Mucosa of stomach (tissue), 1 donor: ENCODE measurements at regions not wholly inside any gene's neighbourhood (a gene's known extent, or its start where the extent isn't known, plus 50 kb on each side); places are given as distances from the start of the nearest gene placed in this dataset.

Experiments used
- H3K27me3 ChIP-seq: one replicate; pipeline ENCODE4 v1.7.0; 2013; ENCODE audit warnings: mild to moderate bottlenecking, low read length; ENCODE audit not compliant: control insufficient read depth, insufficient read depth
- H3K36me3 ChIP-seq: one replicate; pipeline ENCODE4 v1.7.0; 2013; ENCODE audit warnings: low read length; ENCODE audit not compliant: control insufficient read depth, insufficient read depth
- H3K4me1 ChIP-seq: one replicate; pipeline ENCODE4 v1.7.0; 2013; ENCODE audit warnings: mild to moderate bottlenecking, low read length; ENCODE audit not compliant: control insufficient read depth, insufficient read depth
- H3K4me3 ChIP-seq: one replicate; pipeline ENCODE4 v1.7.0; 2013; ENCODE audit warnings: low read length
- H3K9ac ChIP-seq: one replicate; pipeline ENCODE4 v1.7.0; 2013; ENCODE audit warnings: mild to moderate bottlenecking, low read length, moderate library complexity
- H3K9me3 ChIP-seq: one replicate; pipeline ENCODE4 v1.7.0; 2013; ENCODE audit warnings: mild to moderate bottlenecking, low read length, moderate library complexity; ENCODE audit not compliant: control insufficient read depth
- donor health status: Pancreatic carcinoma.

- H3K9ac ChIP-seq: no peak overlapping the region
- no peaks in the 10 kb centered on the region for H3K4me1 ChIP-seq
- H3K27me3 ChIP-seq: no peaks in the 10 kb centered on the region
- H3K4me3 ChIP-seq: no peak overlapping the region
- H3K9me3 ChIP-seq: no peaks in the 10 kb centered on the region
- no peaks in the 10 kb centered on the region for H3K36me3 ChIP-seq
Measured at GRCh38 chr6:121849477-121849876, 414.0 kb downstream of the GJA1 start.

GRCh38 chr6:121851056-121851455, 415.6 kb downstream of the GJA1 start:
- no peaks in the 10 kb centered on the region for H3K27me3 ChIP-seq
- H3K9me3 ChIP-seq: no peaks in the 10 kb centered on the region
- H3K9ac ChIP-seq: no peak overlapping the region
- H3K4me1 ChIP-seq: no peaks in the 10 kb centered on the region
- no peaks in the 10 kb centered on the region for H3K36me3 ChIP-seq
- H3K4me3 ChIP-seq: no peak overlapping the region

- Histone ChIP-seq H3K36me3 (no peaks in the 10 kb centered on the region), H3K9ac (no peak overlapping the region), H3K27me3 (no peaks in the 10 kb centered on the region), H3K4me3 (no peak overlapping the region), H3K4me1 (no peaks in the 10 kb centered on the region), H3K9me3 (no peaks in the 10 kb centered on the region)
Measured at GRCh38 chr6:121853686-121854085, 418.2 kb downstream of the GJA1 start.

DNA sequence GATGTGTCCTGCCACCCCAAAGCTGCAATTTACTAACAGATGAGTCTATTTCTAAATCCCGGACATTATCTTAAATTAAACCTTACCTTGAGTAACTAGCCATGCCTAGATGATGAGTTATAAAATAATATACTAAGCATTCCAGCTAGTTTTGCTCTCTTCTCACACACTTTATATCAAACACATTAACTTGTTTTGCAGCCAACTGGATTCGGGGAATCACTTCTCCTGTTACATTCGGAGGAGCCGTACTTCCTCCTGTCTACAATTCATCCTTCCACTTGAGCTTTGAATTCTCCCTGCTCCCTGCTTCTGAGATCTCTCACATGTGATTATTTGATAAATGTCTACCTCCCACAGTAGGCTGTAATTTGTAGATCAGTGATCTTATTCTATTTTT, 420.1 kb downstream of the GJA1 start:
- Histone ChIP-seq H3K4me3 (no peak overlapping the region), H3K27me3 (no peaks in the 10 kb centered on the region), H3K9me3 (no peaks in the 10 kb centered on the region), H3K4me1 (no peaks in the 10 kb centered on the region), H3K36me3 (no peaks in the 10 kb centered on the region), H3K9ac (no peak overlapping the region)

DNA sequence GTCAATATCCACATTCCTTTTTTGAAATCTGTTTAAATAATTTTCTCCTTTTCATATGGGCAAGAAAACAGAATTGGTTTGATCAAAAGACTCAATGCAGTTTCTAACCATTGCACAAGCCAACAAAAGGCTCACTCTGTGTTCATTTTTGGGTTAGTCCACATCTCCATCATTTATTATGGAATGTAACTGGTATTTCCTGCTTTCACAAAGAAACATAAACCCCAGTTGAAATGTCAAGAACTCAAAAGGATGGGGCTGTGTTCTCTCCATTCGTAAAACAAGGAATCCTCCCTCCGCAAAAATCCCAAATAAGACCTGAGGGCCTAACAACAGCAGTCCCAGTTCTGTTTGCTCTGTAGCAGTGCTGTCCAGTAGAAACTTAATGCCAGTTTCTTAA, 420.9 kb downstream of the GJA1 start:
- Histone ChIP-seq H3K4me3 (no peak overlapping the region), H3K27me3 (no peaks in the 10 kb centered on the region), H3K4me1 (no peaks in the 10 kb centered on the region), H3K36me3 (no peaks in the 10 kb centered on the region), H3K9ac (no peak overlapping the region), H3K9me3 (no peaks in the 10 kb centered on the region)

- Histone ChIP-seq H3K27me3 (no peaks in the 10 kb centered on the region), H3K9me3 (no peaks in the 10 kb centered on the region), H3K36me3 (no peaks in the 10 kb centered on the region), H3K9ac (no peak overlapping the region), H3K4me3 (no peak overlapping the region), H3K4me1 (no peaks in the 10 kb centered on the region)
Measured at GRCh38 chr6:121857551-121857950, 422.1 kb downstream of the GJA1 start.

GRCh38 chr6:121858310-121858709, 422.9 kb downstream of the GJA1 start:
- no peak overlapping the region for H3K9ac ChIP-seq
- H3K36me3 ChIP-seq: no peaks in the 10 kb centered on the region
- H3K27me3 ChIP-seq: no peaks in the 10 kb centered on the region
- H3K4me3 ChIP-seq: no peak overlapping the region
- H3K9me3 ChIP-seq: no peaks in the 10 kb centered on the region
- no peaks in the 10 kb centered on the region for H3K4me1 ChIP-seq

- Histone ChIP-seq H3K9ac (no peak overlapping the region), H3K4me3 (no peak overlapping the region), H3K27me3 (no peaks in the 10 kb centered on the region), H3K4me1 (no peaks in the 10 kb centered on the region), H3K36me3 (no peaks in the 10 kb centered on the region), H3K9me3 (no peaks in the 10 kb centered on the region)
Measured at GRCh38 chr6:121858986-121859385, 423.5 kb downstream of the GJA1 start.

GRCh38 chr6:121865811-121866210, 430.4 kb downstream of the GJA1 start:
- no peaks in the 10 kb centered on the region for H3K36me3 ChIP-seq
- no peak overlapping the region for H3K9ac ChIP-seq
- H3K27me3 ChIP-seq: no peaks in the 10 kb centered on the region
- no peaks in the 10 kb centered on the region for H3K4me1 ChIP-seq
- H3K9me3 ChIP-seq: no peaks in the 10 kb centered on the region
- H3K4me3 ChIP-seq: no peak overlapping the region

GRCh38 chr6:121867095-121867494, 431.6 kb downstream of the GJA1 start:
- no peaks in the 10 kb centered on the region for H3K9me3 ChIP-seq
- H3K36me3 ChIP-seq: no peaks in the 10 kb centered on the region
- H3K9ac ChIP-seq: no peak overlapping the region
- no peaks in the 10 kb centered on the region for H3K4me1 ChIP-seq
- H3K27me3 ChIP-seq: no peaks in the 10 kb centered on the region
- H3K4me3 ChIP-seq: no peak overlapping the region

DNA sequence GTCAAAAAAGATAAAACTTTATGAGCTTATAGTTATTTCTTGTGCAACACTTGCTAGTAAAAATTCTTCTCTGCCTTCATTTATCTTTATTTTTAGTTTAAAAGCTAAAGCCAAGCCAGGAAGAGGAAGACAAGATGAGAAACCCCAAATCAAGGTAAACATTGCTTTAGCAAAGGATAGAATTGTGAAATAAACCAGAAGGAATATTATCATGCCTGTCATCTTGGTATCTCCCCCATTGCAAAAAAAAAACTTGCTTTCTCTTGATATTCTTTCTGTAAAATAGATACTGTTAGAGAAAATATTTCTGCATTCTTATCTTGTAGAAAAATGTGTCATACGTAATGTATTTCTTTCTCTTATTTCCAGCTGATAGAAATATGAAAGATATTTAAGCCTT, 432.8 kb downstream of the GJA1 start:
- H3K4me3 ChIP-seq: no peak overlapping the region
- H3K9ac ChIP-seq: no peak overlapping the region
- no peaks in the 10 kb centered on the region for H3K27me3 ChIP-seq
- no peaks in the 10 kb centered on the region for H3K9me3 ChIP-seq
- no peaks in the 10 kb centered on the region for H3K36me3 ChIP-seq
- H3K4me1 ChIP-seq: no peaks in the 10 kb centered on the region

GRCh38 chr6:121873595-121873994, 438.1 kb downstream of the GJA1 start:
- Histone ChIP-seq H3K27me3 (no peaks in the 10 kb centered on the region), H3K4me3 (no peak overlapping the region), H3K9ac (no peak overlapping the region), H3K4me1 (no peaks in the 10 kb centered on the region), H3K9me3 (no peaks in the 10 kb centered on the region), H3K36me3 (no peaks in the 10 kb centered on the region)

- Histone ChIP-seq H3K27me3 (no peaks in the 10 kb centered on the region), H3K9ac (no peak overlapping the region), H3K4me1 (no peaks in the 10 kb centered on the region), H3K36me3 (no peaks in the 10 kb centered on the region), H3K4me3 (no peak overlapping the region), H3K9me3 (no peaks in the 10 kb centered on the region)
Measured at GRCh38 chr6:121876721-121877120, 441.3 kb downstream of the GJA1 start.
